GM12878 (cell line): ENCODE measurements at regions not wholly inside any gene's neighbourhood (a gene's known extent, or its start where the extent isn't known, plus 50 kb on each side); places are given as distances from the start of the nearest gene placed in this dataset.

Experiments
- ATAC-seq: fragments of 200-7000 bp; cut with Tn5 transposase; 3 replicates; pipeline ENCODE4 v1.9.1; 2020; ENCODE audit warnings: mild to moderate bottlenecking, moderate library complexity
- BruUV-seq: library from RNA; stranded (reverse); fragments of 400-500 nt; replicated peaks from 2 replicates; lab custom pipeline; 2021; lab: Mats Ljungman, UMichigan
- CTCF ChIA-PET: fragments of 300-600 bp; sonication (Branson Sonifier 250); formaldehyde crosslinking; extraction: SDS; loops from one replicate; lab custom pipeline; 2021; ENCODE audit warnings: inconsistent platforms; lab: Yijun Ruan, JAX
- POLR2A ChIA-PET: fragments of 350-600 bp; formaldehyde crosslinking; extraction: SDS; loops from one replicate; lab custom pipeline; 2021; ENCODE audit warnings: inconsistent platforms; lab: Charles Lee
- RAD21 ChIA-PET: fragments of 300-600 bp; sonication (Branson Sonifier 250); formaldehyde crosslinking; loops from one replicate; lab custom pipeline; 2023; ENCODE audit warnings: antibody characterized with exemption; ENCODE audit not compliant: unreplicated experiment; lab: Charles Lee
- SMC1A ChIA-PET: fragments of 300-600 bp; sonication (Branson Sonifier 250); formaldehyde crosslinking; loops from one replicate; lab custom pipeline; 2023; ENCODE audit not compliant: unreplicated experiment, uncharacterized antibody; lab: Charles Lee
- DNase-seq: peaks from one replicate; pipeline ENCODE4 v3.0.0-alpha.2; 2011; ENCODE audit warnings: low read depth, low spot score
- FAIRE-seq: peaks from 3 replicates; lab custom pipeline; 2011; peaks lifted over from hg19 to GRCh38; lab: Jason Lieb, UNC
- H2AFZ ChIP-seq: 2 replicates; pipeline ENCODE4 v1.6.0; 2011; ENCODE audit warnings: low read depth, low read length, control low read depth; ENCODE audit not compliant: control insufficient read depth
- H3K27ac ChIP-seq: 2 replicates; pipeline ENCODE4 v1.5.1; 2011; ENCODE audit warnings: control low read depth; ENCODE audit not compliant: control insufficient read depth, insufficient read depth
- H3K27me3 ChIP-seq, 2 experiments: replicated peaks in 1 of 2; 2 replicates each; pipeline versions ENCODE4 v1.6.0 to v1.6.1; 2011; ENCODE audit warnings: low read length in 1 of 2; ENCODE audit not compliant: control insufficient read depth in 2 of 2, insufficient read depth in 2 of 2
- H3K36me3 ChIP-seq, 2 experiments: 2 replicates each; pipeline ENCODE4 v1.5.1; 2011; ENCODE audit warnings: low read length in 1 of 2; ENCODE audit not compliant: control insufficient read depth in 2 of 2, insufficient read depth in 2 of 2
- H3K4me1 ChIP-seq: 2 replicates; pipeline ENCODE4 v1.6.1; 2011; ENCODE audit warnings: mild to moderate bottlenecking, low read length, moderate library complexity, mixed read lengths; ENCODE audit not compliant: control insufficient read depth, insufficient read depth
- H3K4me2 ChIP-seq: 2 replicates; pipeline ENCODE4 v1.6.0; 2011; ENCODE audit warnings: control low read depth; ENCODE audit not compliant: control insufficient read depth, insufficient read depth
- H3K4me3 ChIP-seq: fragments of 200-600 bp; sonication (generic); 2 replicates; pipeline ENCODE4 v1.5.1; 2016
- H3K79me2 ChIP-seq: 2 replicates; pipeline ENCODE4 v1.6.0; 2011; ENCODE audit warnings: low read length; ENCODE audit not compliant: control insufficient read depth, insufficient read depth
- H3K9ac ChIP-seq: 2 replicates; pipeline ENCODE4 v1.8.0; 2011; ENCODE audit warnings: low read length, control low read depth, mixed read lengths; ENCODE audit not compliant: control insufficient read depth, insufficient read depth
- H3K9me3 ChIP-seq: replicated peaks from 3 replicates; pipeline ENCODE4 v1.5.1; 2011; ENCODE audit warnings: mild to moderate bottlenecking, low read length; ENCODE audit not compliant: control insufficient read depth, insufficient read depth
- H4K20me1 ChIP-seq: 2 replicates; pipeline ENCODE4 v1.6.0; 2011; ENCODE audit not compliant: control insufficient read depth, insufficient read depth
- CBX3 ChIP-seq: fragments of 200-600 bp; sonication (generic); IDR thresholded peaks from 2 replicates; pipeline ENCODE4 v1.6.1; 2016; ENCODE audit warnings: low read depth, borderline replicate concordance
- CHD4 ChIP-seq: fragments of 200-600 bp; sonication (generic); IDR thresholded peaks from 2 replicates; pipeline ENCODE4 v1.6.1; 2016; ENCODE audit warnings: mild to moderate bottlenecking
- CREM ChIP-seq: IDR thresholded peaks from 2 replicates; pipeline ENCODE4 v1.6.1; 2014; ENCODE audit warnings: antibody characterized with exemption, low read depth
- IRF3 ChIP-seq: fragments of 450-650 bp; IDR thresholded peaks from 2 replicates; pipeline ENCODE4 v1.6.1; 2014; ENCODE audit warnings: mild to moderate bottlenecking
- PKNOX1 ChIP-seq: fragments of 450-650 bp; IDR thresholded peaks from 2 replicates; pipeline ENCODE4 v1.6.1; 2016; ENCODE audit warnings: mild to moderate bottlenecking
- RAD21 ChIP-seq: IDR thresholded peaks from 2 replicates; pipeline ENCODE4 v1.6.1; 2011; ENCODE audit warnings: mild to moderate bottlenecking, low read depth, low read length, moderate library complexity; ENCODE audit not compliant: insufficient read depth
- RELA ChIP-seq: fragments of 450-650 bp; IDR thresholded peaks from 2 replicates; pipeline ENCODE4 v1.8.0; 2014; ENCODE audit warnings: borderline replicate concordance; ENCODE audit not compliant: partially characterized antibody
- RELB ChIP-seq: fragments of 450-650 bp; IDR thresholded peaks from 2 replicates; pipeline ENCODE4 v1.6.1; 2017; ENCODE audit warnings: low read depth, mild to moderate bottlenecking, moderate library complexity
- SIN3A ChIP-seq: IDR thresholded peaks from 2 replicates; pipeline ENCODE4 v1.6.1; 2012; ENCODE audit warnings: low read depth, low read length, improper control_type of control experiment
- SMC3 ChIP-seq: IDR thresholded peaks from 2 replicates; pipeline ENCODE4 v1.6.1; 2011; ENCODE audit warnings: low read length, improper control_type of control experiment, borderline replicate concordance
- TBL1XR1 ChIP-seq: IDR thresholded peaks from 2 replicates; pipeline ENCODE4 v1.6.1; 2012; ENCODE audit warnings: low read depth, low read length, improper control_type of control experiment
- YBX1 ChIP-seq: fragments of 450-650 bp; IDR thresholded peaks from 2 replicates; pipeline ENCODE4 v1.6.1; 2016; ENCODE audit warnings: antibody characterized with exemption
- ZNF592 ChIP-seq: fragments of 450-650 bp; IDR thresholded peaks from 2 replicates; pipeline ENCODE4 v1.6.1; 2017; ENCODE audit warnings: mild to moderate bottlenecking, moderate library complexity
- WGBS: methylation state at CpG from one replicate; pipeline ENCODE4 v1.1.6; 2016; ENCODE audit warnings: low lambda C conversion rate; ENCODE audit not compliant: insufficient replicate concordance, insufficient coverage; ENCODE audit errors: missing lambda C conversion rate; 5-methylcytosine and 5-hydroxymethylcytosine counted together
- in situ Hi-C: fragments of 300-500 bp; cut with MboI; formaldehyde crosslinking; loops from 9 replicates; pipeline ENCODE4 v1.14.3; 2018; ENCODE audit warnings: mixed read lengths
- intact Hi-C: fragments of 100-400 bp; cut with micrococcal nuclease; formaldehyde crosslinking; loops from one replicate; pipeline ENCODE4 v1.14.2; 2022; ENCODE audit not compliant: unreplicated experiment

- H3K36me3 ChIP-seq: no peaks in the 10 kb centered on the region
- TF ChIP-seq CHD4: no peak
- TF ChIP-seq PKNOX1: no peak
- no peak for TF ChIP-seq ZNF592
- TF ChIP-seq SIN3A: no peak
- no peak for TF ChIP-seq RELB
- TF ChIP-seq CREM: no peak
- TF ChIP-seq CBX3: no peak
- no peak for TF ChIP-seq TBL1XR1
- no peak for TF ChIP-seq RAD21
- TF ChIP-seq IRF3: no peak
- no peak for TF ChIP-seq RELA
- no peak for TF ChIP-seq SMC3
- no peak for TF ChIP-seq YBX1
- FAIRE-seq (no peak), DNase-seq (no peak), ATAC-seq (no peak)
- H4K20me1 ChIP-seq: no peaks in the 10 kb centered on the region
- H3K4me2 ChIP-seq: no peak overlapping the region
- ChIA-PET RAD21 (no interaction called here), SMC1A (no interaction called here), POLR2A (no interaction called here), CTCF (no interaction called here)
- WGBS: 25% methylated on average over 4 of the region's 4 CpGs
- H3K4me3 ChIP-seq: no peak overlapping the region
- in situ Hi-C loops: no loop called here
- H3K79me2 ChIP-seq: no peaks in the 10 kb centered on the region
- no peak overlapping the region for H3K27ac ChIP-seq
- no peaks in the 10 kb centered on the region; the same call in 2 of the 3 replicates for H3K9me3 ChIP-seq
- H3K27me3 ChIP-seq: no peaks in the 10 kb centered on the region; a peak in 1 of 4 replicates
- no TSS peak for BruUV-seq
- no peak overlapping the region for H3K9ac ChIP-seq
- H2AFZ ChIP-seq: no peak overlapping the region
- H3K4me1 ChIP-seq: no peaks in the 10 kb centered on the region
- intact Hi-C loops: no loop called here
These were observed 53.2 kb upstream of the IYD start for GRCh38 chr6:150315626-150316025.
